ENCODE measurements at regions not wholly inside any gene's neighbourhood (a gene's known extent, or its start where the extent isn't known, plus 50 kb on each side); places are given as distances from the start of the nearest gene placed in this dataset.
A peak's percentile ranks its signal among the peaks of the same experiment; 100 is the strongest.
"Not testable (repeated sequence)": the region's sequence is repeated elsewhere in the genome, so short reads cannot be mapped to it uniquely, and the experiment has no call there.

- Mint-ChIP-seq H3K27ac (no peak overlapping the region), H3K4me1 (peaks cover 31% of the 10 kb centered on the region), H3K9me3 (peaks cover 50% of the 10 kb centered on the region), H3K4me3 (no peak overlapping the region), H3K36me3 (ENCODE audit: low read depth) (no peaks in the 10 kb centered on the region), H3K27me3 (ENCODE audit: low read depth, poor library complexity) (peaks cover 3% of the 10 kb centered on the region)
- DNase-seq = no peak
- TF ChIP-seq, protein P1, sequence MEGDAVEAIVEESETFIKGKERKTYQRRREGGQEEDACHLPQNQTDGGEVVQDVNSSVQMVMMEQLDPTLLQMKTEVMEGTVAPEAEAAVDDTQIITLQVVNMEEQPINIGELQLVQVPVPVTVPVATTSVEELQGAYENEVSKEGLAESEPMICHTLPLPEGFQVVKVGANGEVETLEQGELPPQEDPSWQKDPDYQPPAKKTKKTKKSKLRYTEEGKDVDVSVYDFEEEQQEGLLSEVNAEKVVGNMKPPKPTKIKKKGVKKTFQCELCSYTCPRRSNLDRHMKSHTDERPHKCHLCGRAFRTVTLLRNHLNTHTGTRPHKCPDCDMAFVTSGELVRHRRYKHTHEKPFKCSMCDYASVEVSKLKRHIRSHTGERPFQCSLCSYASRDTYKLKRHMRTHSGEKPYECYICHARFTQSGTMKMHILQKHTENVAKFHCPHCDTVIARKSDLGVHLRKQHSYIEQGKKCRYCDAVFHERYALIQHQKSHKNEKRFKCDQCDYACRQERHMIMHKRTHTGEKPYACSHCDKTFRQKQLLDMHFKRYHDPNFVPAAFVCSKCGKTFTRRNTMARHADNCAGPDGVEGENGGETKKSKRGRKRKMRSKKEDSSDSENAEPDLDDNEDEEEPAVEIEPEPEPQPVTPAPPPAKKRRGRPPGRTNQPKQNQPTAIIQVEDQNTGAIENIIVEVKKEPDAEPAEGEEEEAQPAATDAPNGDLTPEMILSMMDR (IDR thresholded peaks at IDR 0.05) = no peak
Observed at GRCh38 chrX:13483773-13484172, 85.6 kb upstream of the EGFL6 start.

DNA sequence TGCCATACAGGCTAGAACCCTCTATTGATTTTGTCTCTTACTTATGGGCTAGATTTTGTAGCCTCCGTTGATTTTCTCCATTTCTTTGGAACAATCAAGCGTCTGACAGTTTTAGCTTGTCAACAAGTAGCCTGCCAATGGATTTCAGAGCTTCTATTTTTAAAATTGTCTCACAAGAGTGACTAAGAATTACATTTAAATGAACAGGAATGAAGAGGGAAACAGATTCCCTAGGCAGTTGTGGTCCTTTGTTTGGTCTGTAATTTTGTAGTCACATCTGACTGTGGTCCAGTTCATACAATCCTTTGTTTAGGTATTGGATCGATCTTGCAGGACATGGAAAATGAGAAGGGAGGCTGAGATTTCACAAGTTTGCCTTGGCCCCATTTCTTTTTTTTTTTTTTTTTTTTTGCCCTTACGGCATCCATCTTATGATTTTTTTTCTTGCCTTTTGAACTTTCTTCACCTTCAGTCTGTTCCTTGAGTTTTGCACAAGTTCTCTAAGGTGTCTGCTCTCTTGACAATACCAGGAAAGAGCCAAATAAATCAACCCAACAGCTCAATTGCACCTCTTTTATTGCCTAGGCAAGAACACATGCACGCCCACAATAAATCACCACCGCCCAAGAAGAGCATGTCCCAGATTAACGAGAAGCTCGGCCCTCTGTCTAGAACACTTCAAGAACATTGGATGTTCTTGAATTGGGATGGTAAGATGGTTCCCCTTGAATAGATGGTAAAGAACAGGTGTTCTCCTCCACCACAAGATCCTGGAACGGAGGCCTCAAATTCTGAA is 86.5 kb upstream of the EGFL6 start:
- Mint-ChIP-seq H3K27me3 (ENCODE audit: low read depth, poor library complexity) (peaks cover 3% of the 10 kb centered on the region), H3K4me3 (no peak overlapping the region), H3K36me3 (ENCODE audit: low read depth) (no peaks in the 10 kb centered on the region), H3K27ac (no peak overlapping the region), H3K9me3 (peaks cover 57% of the 10 kb centered on the region), H3K4me1 (peaks cover 32% of the 10 kb centered on the region)
- TF ChIP-seq, protein P1 (IDR thresholded peaks at IDR 0.05) = no peak
- DNase-seq = peak; percentile 7

DNA sequence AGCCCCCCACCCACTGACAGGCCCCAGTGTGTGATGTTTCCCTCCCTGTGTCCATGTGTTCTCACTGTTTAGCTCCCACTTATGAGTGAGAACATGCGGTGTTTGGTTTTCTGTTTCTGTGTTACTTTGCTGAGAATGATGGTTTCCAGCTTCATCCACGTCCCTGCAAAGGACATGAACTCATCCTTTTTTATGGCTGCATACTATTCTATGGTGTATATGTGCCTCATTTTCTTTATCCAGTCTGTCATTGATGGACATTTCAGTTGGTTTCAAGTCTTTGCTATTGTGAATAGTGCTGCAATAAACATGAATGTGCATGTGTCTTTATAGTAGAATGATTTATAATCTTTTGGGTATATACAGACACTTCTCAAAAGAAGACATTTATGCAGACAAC is 88.6 kb upstream of the EGFL6 start:
- not testable (repeated sequence) for H3K4me3 Mint-ChIP-seq; DNase-seq; H3K27me3 Mint-ChIP-seq (ENCODE audit: low read depth, poor library complexity); H3K27ac Mint-ChIP-seq; H3K36me3 Mint-ChIP-seq (ENCODE audit: low read depth)
- Mint-ChIP-seq H3K9me3 (peaks cover 67% of the 10 kb centered on the region), H3K4me1 (peaks cover 34% of the 10 kb centered on the region)

GRCh38 chrX:13479452-13479813 is 90.0 kb upstream of the EGFL6 start:
- Mint-ChIP-seq H3K27me3 (ENCODE audit: low read depth, poor library complexity) (peaks cover 7% of the 10 kb centered on the region), H3K36me3 (ENCODE audit: low read depth) (no peaks in the 10 kb centered on the region), H3K4me3 (no peak overlapping the region), H3K4me1 (peaks cover 47% of the 10 kb centered on the region), H3K9me3 (peaks cover 59% of the 10 kb centered on the region), H3K27ac (no peak overlapping the region)
- DNase-seq = no peak
- TF ChIP-seq, protein P1 (IDR thresholded peaks at IDR 0.05) = no peak

DNA sequence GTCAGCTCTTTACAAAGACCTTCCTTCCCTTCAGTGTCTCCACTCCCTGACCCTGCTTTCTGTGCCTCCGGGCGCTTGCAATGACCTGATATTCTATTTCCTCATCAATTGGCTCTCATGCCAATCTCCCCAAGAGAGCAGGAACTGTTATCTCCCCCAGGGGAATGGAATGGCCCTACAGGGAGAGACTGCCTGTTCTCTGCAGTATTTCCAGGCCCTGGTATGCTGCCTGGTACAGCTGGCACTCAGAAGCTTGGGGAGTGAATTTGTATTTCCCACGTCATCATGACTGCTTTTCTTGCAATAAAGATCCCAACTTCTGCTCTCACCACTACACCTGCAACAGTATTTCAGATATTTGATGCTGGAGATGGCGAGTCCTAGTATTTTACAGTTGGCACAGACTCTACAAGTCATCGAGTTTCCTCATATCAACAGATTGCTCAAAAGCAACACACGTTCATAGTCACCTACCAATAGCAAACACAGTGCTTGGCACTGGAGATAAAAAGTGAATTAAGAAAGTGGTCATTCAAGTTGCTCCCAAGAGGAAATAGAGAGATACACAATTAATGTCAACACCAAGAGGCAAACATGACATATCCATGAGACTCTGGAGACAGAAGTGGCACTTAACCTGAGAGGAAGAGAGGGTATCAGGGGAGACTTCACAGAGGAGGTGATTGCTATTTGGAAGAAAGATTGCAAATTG is 90.5 kb upstream of the EGFL6 start:
- Mint-ChIP-seq H3K36me3 (ENCODE audit: low read depth) (no peaks in the 10 kb centered on the region), H3K27me3 (ENCODE audit: low read depth, poor library complexity) (peaks cover 7% of the 10 kb centered on the region), H3K4me3 (peak overlapping the region; percentile 39), H3K9me3 (peaks cover 55% of the 10 kb centered on the region), H3K27ac (no peak overlapping the region), H3K4me1 (peaks cover 53% of the 10 kb centered on the region)
- DNase-seq = no peak
- TF ChIP-seq, protein P1 (IDR thresholded peaks at IDR 0.05) = no peak

DNA sequence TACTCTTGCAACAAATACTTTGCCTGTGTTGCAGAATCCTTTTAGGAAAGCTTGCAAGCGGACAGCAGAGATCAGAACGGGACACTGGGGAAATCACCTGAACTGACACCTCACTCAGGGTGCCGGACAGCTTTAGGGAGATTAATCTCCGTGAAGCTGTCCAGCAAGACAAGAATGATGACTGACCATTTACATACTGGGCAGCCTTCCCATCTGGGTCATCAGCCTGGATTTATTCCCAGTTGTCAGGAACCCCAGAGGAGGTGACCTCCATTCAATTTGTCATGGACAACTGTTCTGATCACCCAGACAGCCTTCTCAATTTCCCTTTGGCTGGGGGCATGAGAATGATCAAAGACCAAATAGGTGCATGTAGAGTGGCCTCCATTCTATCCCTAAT is 93.0 kb upstream of the EGFL6 start:
- Mint-ChIP-seq H3K27me3 (ENCODE audit: low read depth, poor library complexity) (peaks cover 7% of the 10 kb centered on the region), H3K4me1 (peaks cover 59% of the 10 kb centered on the region), H3K4me3 (peak overlapping the region; percentile 62), H3K36me3 (ENCODE audit: low read depth) (no peaks in the 10 kb centered on the region), H3K9me3 (peaks cover 40% of the 10 kb centered on the region), H3K27ac (peak overlapping the region; percentile 72)
- DNase-seq = peak; percentile 10
- TF ChIP-seq, protein P1 (IDR thresholded peaks at IDR 0.05) = no peak

All from nephron progenitor cell (in vitro differentiated cells).